Neural progenitor cell (in vitro differentiated cells): ENCODE measurements at regions not wholly inside any gene's neighbourhood (a gene's known extent, or its start where the extent isn't known, plus 50 kb on each side); places are given as distances from the start of the nearest gene placed in this dataset.

ENCODE experiments used
- DNase-seq: peaks from one replicate; pipeline ENCODE4 v3.0.0-alpha.2; 2016; ENCODE audit warnings: low spot score
- H2AFZ ChIP-seq: fragments of 200-600 bp; sonication (generic); replicated peaks from 2 replicates; pipeline ENCODE4 v1.6.1; 2016; ENCODE audit warnings: antibody characterized with exemption
- H3F3A ChIP-seq: fragments of 200-600 bp; sonication (generic); 2 replicates; pipeline ENCODE4 v1.6.1; 2016; ENCODE audit warnings: antibody characterized with exemption, low read depth
- H3K27ac ChIP-seq: fragments of 200-600 bp; sonication (generic); 2 replicates; pipeline ENCODE4 v1.5.1; 2016; ENCODE audit warnings: mild to moderate bottlenecking
- H3K27me3 ChIP-seq: fragments of 200-600 bp; sonication (generic); 2 replicates; pipeline ENCODE4 v1.6.1; 2016; ENCODE audit warnings: mild to moderate bottlenecking, moderate library complexity
- H3K36me3 ChIP-seq: fragments of 200-600 bp; sonication (generic); 2 replicates; pipeline ENCODE4 v1.5.1; 2016
- H3K4me1 ChIP-seq: fragments of 200-600 bp; sonication (generic); 2 replicates; pipeline ENCODE4 v1.6.1; 2016; ENCODE audit warnings: mixed run types
- H3K4me2 ChIP-seq: fragments of 200-600 bp; sonication (generic); 2 replicates; pipeline ENCODE4 v1.6.1; 2016
- H3K4me3 ChIP-seq: fragments of 200-600 bp; sonication (generic); 2 replicates; pipeline ENCODE4 v1.5.1; 2016
- H3K79me2 ChIP-seq: fragments of 200-600 bp; sonication (generic); 2 replicates; pipeline ENCODE4 v1.6.1; 2016; ENCODE audit warnings: low read depth
- H3K9ac ChIP-seq: fragments of 200-600 bp; sonication (generic); 2 replicates; pipeline ENCODE4 v1.6.1; 2016
- H3K9me3 ChIP-seq: fragments of 200-600 bp; sonication (generic); 2 replicates; pipeline ENCODE4 v1.5.1; 2016; ENCODE audit warnings: low read depth
- H4K20me1 ChIP-seq: fragments of 200-600 bp; sonication (generic); 2 replicates; pipeline ENCODE4 v1.6.1; 2016; ENCODE audit warnings: low read depth
- H3K27ac Mint-ChIP-seq: 3 replicates; pipeline ENCODE4 v1.8.0; 2021; ENCODE audit warnings: mixed read lengths
- H3K27me3 Mint-ChIP-seq: 2 replicates; pipeline ENCODE4 v1.8.0; 2022; ENCODE audit warnings: low read depth, mild to moderate bottlenecking, inconsistent platforms, moderate library complexity, mixed read lengths; ENCODE audit not compliant: insufficient read depth
- H3K36me3 Mint-ChIP-seq: 3 replicates; pipeline ENCODE4 v1.8.0; 2021; ENCODE audit warnings: mixed read lengths
- H3K4me1 Mint-ChIP-seq: 3 replicates; pipeline ENCODE4 v1.8.0; 2021; ENCODE audit warnings: mixed read lengths
- H3K4me3 Mint-ChIP-seq: 3 replicates; pipeline ENCODE4 v1.8.0; 2021; ENCODE audit warnings: mild to moderate bottlenecking, moderate library complexity, mixed read lengths
- H3K9me3 Mint-ChIP-seq: 3 replicates; pipeline ENCODE4 v1.8.0; 2020; ENCODE audit warnings: mixed read lengths
- CTCF ChIP-seq: fragments of 200-600 bp; sonication (generic); IDR thresholded peaks from 2 replicates; pipeline ENCODE4 v1.5.1; 2017; ENCODE audit warnings: antibody characterized with exemption, mild to moderate bottlenecking
- EZH2 ChIP-seq: fragments of 200-600 bp; sonication (generic); IDR thresholded peaks from 2 replicates; pipeline ENCODE4 v1.6.1; 2017; ENCODE audit warnings: antibody characterized with exemption, mild to moderate bottlenecking, moderate library complexity
- EZH2phosphoT487 ChIP-seq: fragments of 200-600 bp; sonication (generic); IDR thresholded peaks from 2 replicates; pipeline ENCODE4 v1.6.1; 2017; ENCODE audit warnings: antibody characterized with exemption

GRCh38 chr5:23314827-23315226, 192.6 kb upstream of the PRDM9 start:
- Mint-ChIP-seq H3K9me3 (no peaks in the 10 kb centered on the region), H3K4me3 (no peak overlapping the region), H3K36me3 (no peaks in the 10 kb centered on the region), H3K27me3 (no peaks in the 10 kb centered on the region), H3K4me1 (peaks cover 3% of the 10 kb centered on the region), H3K27ac (no peak overlapping the region)
- no peak overlapping the region for H3K9ac ChIP-seq
- H3K4me3 ChIP-seq, result no peak overlapping the region
- H3K9me3 ChIP-seq, result no peaks in the 10 kb centered on the region
- no peak overlapping the region for H3K27ac ChIP-seq
- H3K79me2 ChIP-seq, result no peaks in the 10 kb centered on the region
- no peaks in the 10 kb centered on the region for H3K36me3 ChIP-seq
- no peak overlapping the region for H2AFZ ChIP-seq
- H3K4me1 ChIP-seq, result peaks cover 15% of the 10 kb centered on the region
- H3K4me2 ChIP-seq, result no peak overlapping the region
- H3K27me3 ChIP-seq, result no peaks in the 10 kb centered on the region
- TF ChIP-seq EZH2 (no peak), EZH2phosphoT487 (no peak), CTCF (no peak)
- H4K20me1 ChIP-seq, result no peaks in the 10 kb centered on the region
- no peak for DNase-seq
- H3F3A ChIP-seq, result peaks cover 19% of the 10 kb centered on the region

GRCh38 chr5:23305055-23305454, 202.4 kb upstream of the PRDM9 start:
- no peak for TF ChIP-seq CTCF
- TF ChIP-seq EZH2, result no peak
- TF ChIP-seq EZH2phosphoT487, result no peak

GRCh38 chr5:23303836-23304235, 203.6 kb upstream of the PRDM9 start:
- no peak for DNase-seq
- no peaks in the 10 kb centered on the region for H3K36me3 ChIP-seq
- no peak overlapping the region for H3K4me3 ChIP-seq
- H3K27ac ChIP-seq, result no peak overlapping the region
- H2AFZ ChIP-seq, result no peak overlapping the region
- H3K9me3 ChIP-seq, result no peaks in the 10 kb centered on the region
- no peaks in the 10 kb centered on the region for H3K79me2 ChIP-seq
- H3K4me2 ChIP-seq, result no peak overlapping the region
- no peaks in the 10 kb centered on the region for H3K4me1 ChIP-seq
- H3K4me3 Mint-ChIP-seq, result no peak overlapping the region
- no peak overlapping the region for H3K27ac Mint-ChIP-seq
- H3K27me3 Mint-ChIP-seq, result no peaks in the 10 kb centered on the region
- no peaks in the 10 kb centered on the region for H3K4me1 Mint-ChIP-seq
- H3K9me3 Mint-ChIP-seq, result no peaks in the 10 kb centered on the region
- no peaks in the 10 kb centered on the region for H3F3A ChIP-seq
- H3K36me3 Mint-ChIP-seq, result no peaks in the 10 kb centered on the region
- no peaks in the 10 kb centered on the region for H3K27me3 ChIP-seq
- no peak overlapping the region for H3K9ac ChIP-seq
- TF ChIP-seq EZH2 (no peak), EZH2phosphoT487 (no peak), CTCF (no peak)
- H4K20me1 ChIP-seq, result no peaks in the 10 kb centered on the region

More at GRCh38 chr5:23305055-23305454, 202.4 kb upstream of the PRDM9 start:
- H3K9me3 ChIP-seq, result no peaks in the 10 kb centered on the region
- H3K27me3 ChIP-seq, result no peaks in the 10 kb centered on the region
- no peak overlapping the region for H3K4me3 ChIP-seq
- no peaks in the 10 kb centered on the region for H3F3A ChIP-seq
- H3K27ac ChIP-seq, result no peak overlapping the region
- H3K4me3 Mint-ChIP-seq, result no peak overlapping the region
- no peak for DNase-seq
- H3K4me2 ChIP-seq, result no peak overlapping the region
- H3K79me2 ChIP-seq, result no peaks in the 10 kb centered on the region
- H3K27ac Mint-ChIP-seq, result no peak overlapping the region
- H3K36me3 ChIP-seq, result no peaks in the 10 kb centered on the region
- no peaks in the 10 kb centered on the region for H4K20me1 ChIP-seq
- no peaks in the 10 kb centered on the region for H3K4me1 Mint-ChIP-seq
- no peaks in the 10 kb centered on the region for H3K27me3 Mint-ChIP-seq
- H3K9me3 Mint-ChIP-seq, result no peaks in the 10 kb centered on the region
- no peak overlapping the region for H3K9ac ChIP-seq
- no peaks in the 10 kb centered on the region for H3K4me1 ChIP-seq
- no peak overlapping the region for H2AFZ ChIP-seq
- H3K36me3 Mint-ChIP-seq, result no peaks in the 10 kb centered on the region

- Mint-ChIP-seq H3K36me3 (no peaks in the 10 kb centered on the region), H3K4me3 (no peak overlapping the region), H3K27me3 (no peaks in the 10 kb centered on the region), H3K27ac (no peak overlapping the region), H3K9me3 (no peaks in the 10 kb centered on the region), H3K4me1 (no peaks in the 10 kb centered on the region)
- no peaks in the 10 kb centered on the region for H3F3A ChIP-seq
- H3K4me1 ChIP-seq, result no peaks in the 10 kb centered on the region
- TF ChIP-seq EZH2, result no peak
- TF ChIP-seq CTCF, result no peak
- TF ChIP-seq EZH2phosphoT487, result no peak
- H3K36me3 ChIP-seq, result no peaks in the 10 kb centered on the region
- no peak overlapping the region for H2AFZ ChIP-seq
- H4K20me1 ChIP-seq, result no peaks in the 10 kb centered on the region
- H3K79me2 ChIP-seq, result no peaks in the 10 kb centered on the region
- H3K9ac ChIP-seq, result no peak overlapping the region
- H3K27ac ChIP-seq, result no peak overlapping the region
- no peaks in the 10 kb centered on the region for H3K9me3 ChIP-seq
- DNase-seq, result no peak
- H3K4me2 ChIP-seq, result no peak overlapping the region
- H3K27me3 ChIP-seq, result no peaks in the 10 kb centered on the region
- no peak overlapping the region for H3K4me3 ChIP-seq
Observed at GRCh38 chr5:23303435-23303834, 204.0 kb upstream of the PRDM9 start.
